22Rv1 (cell line): ENCODE measurements at regions not wholly inside any gene's neighbourhood (a gene's known extent, or its start where the extent isn't known, plus 50 kb on each side); places are given as distances from the start of the nearest gene placed in this dataset.

Experiments
- CTCF ChIP-seq: fragments of 450-650 bp; IDR thresholded peaks from 2 replicates; pipeline ENCODE4 v1.5.1; 2017; ENCODE audit warnings: mild to moderate bottlenecking
- ZFX ChIP-seq: fragments of 450-650 bp; IDR thresholded peaks from 2 replicates; pipeline ENCODE4 v1.6.1; 2017; ENCODE audit warnings: antibody characterized with exemption, borderline replicate concordance

- no peak for TF ChIP-seq CTCF
- no peak for TF ChIP-seq ZFX
Measured at GRCh38 chr13:90951663-90952062, 395.8 kb upstream of the MIR17HG start.
